ENCODE measurements at regions not wholly inside any gene's neighbourhood (a gene's known extent, or its start where the extent isn't known, plus 50 kb on each side); places are given as distances from the start of the nearest gene placed in this dataset.

DNA sequence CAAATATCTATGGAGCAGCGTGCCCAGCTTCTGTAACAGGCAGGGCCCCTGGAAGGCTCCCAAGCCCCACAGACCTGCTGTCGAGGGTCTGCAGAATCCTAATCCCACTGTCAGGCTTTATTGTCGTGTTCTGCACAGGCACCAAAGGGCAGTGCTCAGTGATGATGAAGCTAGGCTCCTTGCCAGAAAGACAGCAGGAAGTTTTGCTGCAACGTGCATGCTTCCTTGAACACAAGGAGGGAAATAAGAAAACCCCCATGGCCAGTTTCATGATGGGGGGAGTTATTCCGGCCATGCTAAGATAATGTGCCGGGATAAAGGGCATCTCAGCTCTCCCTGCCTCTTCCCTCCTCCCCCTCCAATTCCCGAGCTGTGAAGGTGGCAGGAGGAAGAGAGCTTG lies 109.4 kb upstream of the KCNG1 start:
- no peaks in the 10 kb centered on the region for H4K20me1 ChIP-seq (ENCODE audit: insufficient read depth, low read length)
- no peaks in the 10 kb centered on the region for H3K79me2 ChIP-seq (ENCODE audit: low read length)
- H3K4me1 ChIP-seq (ENCODE audit: low read length) = no peaks in the 10 kb centered on the region
- TF ChIP-seq EZH2phosphoT487 (IDR thresholded peaks at IDR 0.05; ENCODE audit: low read depth) = no peak
- TF ChIP-seq, protein P1, sequence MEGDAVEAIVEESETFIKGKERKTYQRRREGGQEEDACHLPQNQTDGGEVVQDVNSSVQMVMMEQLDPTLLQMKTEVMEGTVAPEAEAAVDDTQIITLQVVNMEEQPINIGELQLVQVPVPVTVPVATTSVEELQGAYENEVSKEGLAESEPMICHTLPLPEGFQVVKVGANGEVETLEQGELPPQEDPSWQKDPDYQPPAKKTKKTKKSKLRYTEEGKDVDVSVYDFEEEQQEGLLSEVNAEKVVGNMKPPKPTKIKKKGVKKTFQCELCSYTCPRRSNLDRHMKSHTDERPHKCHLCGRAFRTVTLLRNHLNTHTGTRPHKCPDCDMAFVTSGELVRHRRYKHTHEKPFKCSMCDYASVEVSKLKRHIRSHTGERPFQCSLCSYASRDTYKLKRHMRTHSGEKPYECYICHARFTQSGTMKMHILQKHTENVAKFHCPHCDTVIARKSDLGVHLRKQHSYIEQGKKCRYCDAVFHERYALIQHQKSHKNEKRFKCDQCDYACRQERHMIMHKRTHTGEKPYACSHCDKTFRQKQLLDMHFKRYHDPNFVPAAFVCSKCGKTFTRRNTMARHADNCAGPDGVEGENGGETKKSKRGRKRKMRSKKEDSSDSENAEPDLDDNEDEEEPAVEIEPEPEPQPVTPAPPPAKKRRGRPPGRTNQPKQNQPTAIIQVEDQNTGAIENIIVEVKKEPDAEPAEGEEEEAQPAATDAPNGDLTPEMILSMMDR (IDR thresholded peaks at IDR 0.05; ENCODE audit: low read depth, low read length) = no peak
- H3K4me2 ChIP-seq (ENCODE audit: low read length) = no peak overlapping the region
- H3K27ac ChIP-seq (ENCODE audit: low read length) = no peak overlapping the region
- no peaks in the 10 kb centered on the region for H3K36me3 ChIP-seq (replicated peaks; ENCODE audit: low read depth, low read length)
- no peaks in the 10 kb centered on the region for H3K9me3 ChIP-seq (ENCODE audit: insufficient read depth, low read length)
- no peak overlapping the region for H3K4me3 ChIP-seq (ENCODE audit: low read length)
- H3K9ac ChIP-seq (ENCODE audit: low read length) = no peak overlapping the region
- H2AFZ ChIP-seq (ENCODE audit: low read depth, low read length) = no peak overlapping the region
- peaks cover 46% of the 10 kb centered on the region for H3K27me3 ChIP-seq (ENCODE audit: low read depth, low read length)

DNA sequence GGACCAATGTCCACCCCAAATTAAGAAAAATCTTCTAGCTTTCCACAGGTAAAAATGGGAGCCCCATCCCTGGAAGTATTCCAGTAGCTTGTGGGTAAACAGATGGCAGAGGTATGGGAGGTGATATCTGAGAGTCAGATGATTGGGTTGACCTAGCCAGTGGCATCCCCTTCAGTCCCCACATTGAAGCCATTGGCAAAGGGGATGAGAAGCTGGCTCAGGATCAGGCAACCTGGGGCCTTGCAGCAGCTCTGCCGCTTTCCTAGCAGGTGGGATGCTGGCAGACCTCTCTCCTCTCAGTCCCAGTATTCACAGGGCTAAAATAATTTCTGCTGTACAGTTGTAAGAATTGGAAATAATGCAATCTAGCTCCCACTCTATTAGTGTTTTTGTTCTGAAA lies 108.9 kb upstream of the KCNG1 start:
- Histone ChIP-seq H3K4me1 (ENCODE audit: low read length) (no peaks in the 10 kb centered on the region), H3K4me3 (ENCODE audit: low read length) (no peak overlapping the region), H3K9me3 (ENCODE audit: insufficient read depth, low read length) (no peaks in the 10 kb centered on the region), H2AFZ (ENCODE audit: low read depth, low read length) (no peak overlapping the region), H3K27ac (ENCODE audit: low read length) (no peak overlapping the region), H3K4me2 (ENCODE audit: low read length) (no peak overlapping the region), H3K79me2 (ENCODE audit: low read length) (no peaks in the 10 kb centered on the region), H3K9ac (ENCODE audit: low read length) (no peak overlapping the region), H3K27me3 (ENCODE audit: low read depth, low read length) (peaks cover 51% of the 10 kb centered on the region), H4K20me1 (ENCODE audit: insufficient read depth, low read length) (no peaks in the 10 kb centered on the region), H3K36me3 (replicated peaks; ENCODE audit: low read depth, low read length) (no peaks in the 10 kb centered on the region)
- TF ChIP-seq, protein P1 (IDR thresholded peaks at IDR 0.05; ENCODE audit: low read depth, low read length) = no peak
- TF ChIP-seq EZH2phosphoT487 (IDR thresholded peaks at IDR 0.05; ENCODE audit: low read depth) = no peak

DNA sequence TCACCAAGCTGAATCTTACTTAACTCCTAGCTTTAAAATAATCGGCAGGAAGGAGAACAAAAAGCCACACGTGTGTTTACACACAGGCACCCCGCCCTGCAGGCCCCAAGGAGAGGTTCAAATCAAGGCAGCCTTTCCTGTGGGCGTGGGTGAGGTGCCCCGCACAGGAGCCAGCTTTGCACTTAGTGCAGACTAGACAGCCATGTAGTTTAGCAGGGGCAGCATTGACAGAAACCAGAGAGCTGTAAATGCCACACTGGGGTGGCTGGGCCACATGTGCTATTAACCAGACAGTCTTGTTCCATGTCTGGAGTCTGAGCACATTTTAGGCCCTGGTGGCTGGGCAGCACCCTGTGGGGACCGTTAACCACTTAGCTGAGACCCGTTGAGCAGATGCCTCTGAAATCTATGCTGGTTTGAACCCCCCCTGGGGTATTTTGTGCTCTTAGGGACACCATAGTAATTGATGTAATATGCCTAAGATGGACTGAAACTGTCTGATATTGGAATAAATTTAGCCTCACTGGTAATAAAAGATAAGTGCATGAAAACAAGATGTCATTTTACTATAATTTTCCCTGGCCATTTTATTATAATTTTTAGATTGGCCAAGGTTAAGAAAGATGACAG lies 106.4 kb upstream of the KCNG1 start:
- Histone ChIP-seq H3K79me2 (ENCODE audit: low read length) (no peaks in the 10 kb centered on the region), H4K20me1 (ENCODE audit: insufficient read depth, low read length) (no peaks in the 10 kb centered on the region), H3K9ac (ENCODE audit: low read length) (no peak overlapping the region), H3K4me1 (ENCODE audit: low read length) (no peaks in the 10 kb centered on the region), H3K9me3 (ENCODE audit: insufficient read depth, low read length) (no peaks in the 10 kb centered on the region), H3K36me3 (replicated peaks; ENCODE audit: low read depth, low read length) (no peaks in the 10 kb centered on the region), H2AFZ (ENCODE audit: low read depth, low read length) (no peak overlapping the region), H3K4me2 (ENCODE audit: low read length) (no peak overlapping the region), H3K27me3 (ENCODE audit: low read depth, low read length) (peaks cover 53% of the 10 kb centered on the region), H3K27ac (ENCODE audit: low read length) (no peak overlapping the region), H3K4me3 (ENCODE audit: low read length) (no peak overlapping the region)
- TF ChIP-seq, protein P1 (IDR thresholded peaks at IDR 0.05; ENCODE audit: low read depth, low read length) = no peak
- TF ChIP-seq EZH2phosphoT487 (IDR thresholded peaks at IDR 0.05; ENCODE audit: low read depth) = no peak

DNA sequence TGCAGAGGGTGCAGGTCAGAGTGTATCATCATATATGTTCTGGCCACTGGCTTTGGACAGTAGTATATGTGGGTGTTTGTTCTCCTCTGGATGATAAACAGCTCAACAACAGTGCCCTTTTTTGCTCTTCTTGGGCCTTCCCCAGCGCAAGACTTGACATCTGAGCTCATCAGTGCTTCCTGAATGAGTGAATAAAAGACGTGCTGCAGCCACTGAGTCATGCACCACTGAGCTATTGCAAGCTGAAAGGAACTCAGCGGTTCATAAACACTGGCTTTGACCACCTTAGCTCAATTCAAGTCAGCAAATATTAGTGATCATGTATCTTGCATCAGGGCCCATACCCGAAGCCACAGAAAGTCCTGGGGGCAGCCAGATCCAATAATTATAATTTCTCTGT lies 105.3 kb upstream of the KCNG1 start:
- Histone ChIP-seq H3K4me2 (ENCODE audit: low read length) (no peak overlapping the region), H3K27ac (ENCODE audit: low read length) (no peak overlapping the region), H3K9me3 (ENCODE audit: insufficient read depth, low read length) (no peaks in the 10 kb centered on the region), H3K79me2 (ENCODE audit: low read length) (no peaks in the 10 kb centered on the region), H3K36me3 (replicated peaks; ENCODE audit: low read depth, low read length) (no peaks in the 10 kb centered on the region), H2AFZ (ENCODE audit: low read depth, low read length) (no peak overlapping the region), H3K4me1 (ENCODE audit: low read length) (no peaks in the 10 kb centered on the region), H3K4me3 (ENCODE audit: low read length) (no peak overlapping the region), H4K20me1 (ENCODE audit: insufficient read depth, low read length) (no peaks in the 10 kb centered on the region), H3K9ac (ENCODE audit: low read length) (no peak overlapping the region), H3K27me3 (ENCODE audit: low read depth, low read length) (peaks cover 57% of the 10 kb centered on the region)
- TF ChIP-seq EZH2phosphoT487 (IDR thresholded peaks at IDR 0.05; ENCODE audit: low read depth) = no peak
- TF ChIP-seq, protein P1 (IDR thresholded peaks at IDR 0.05; ENCODE audit: low read depth, low read length) = no peak
